Neural cell (in vitro differentiated cells): ENCODE measurements at regions not wholly inside any gene's neighbourhood (a gene's known extent, or its start where the extent isn't known, plus 50 kb on each side); places are given as distances from the start of the nearest gene placed in this dataset.

Experiments used
- H2AFZ ChIP-seq: fragments of 200-600, 300-800 bp; sonication (generic), shearing (Covaris generic); 2 replicates; pipeline ENCODE4 v1.6.0; 2014; ENCODE audit warnings: low read depth, mild to moderate bottlenecking, antibody characterized with exemption, low read length, moderate library complexity
- H3F3A ChIP-seq: fragments of 200-600 bp; shearing (Covaris generic); 2 replicates; pipeline ENCODE4 v1.6.1; 2016; ENCODE audit warnings: mild to moderate bottlenecking, moderate library complexity, mixed read lengths, antibody characterized with exemption, low read length; ENCODE audit not compliant: insufficient read depth, poor library complexity, severe bottlenecking
- H3K27ac ChIP-seq: fragments of 200-600, 300-800 bp; sonication (generic), shearing (Covaris generic); 2 replicates; pipeline ENCODE4 v1.5.1; 2014; ENCODE audit warnings: mild to moderate bottlenecking, low read length, moderate library complexity
- H3K27me3 ChIP-seq: fragments of 300-800, 200-600 bp; sonication (generic), shearing (Covaris generic); 2 replicates; pipeline ENCODE4 v1.6.0; 2014; ENCODE audit warnings: mild to moderate bottlenecking, low read depth, low read length, moderate library complexity; ENCODE audit not compliant: insufficient read depth
- H3K36me3 ChIP-seq: fragments of 300-800, 200-600 bp; sonication (generic), shearing (Covaris generic); 2 replicates; pipeline ENCODE4 v1.5.1; 2014; ENCODE audit warnings: mild to moderate bottlenecking, antibody characterized with exemption, low read length, moderate library complexity; ENCODE audit not compliant: insufficient read depth
- H3K4me2 ChIP-seq: fragments of 300-800, 200-600 bp; sonication (generic), shearing (Covaris generic); 2 replicates; pipeline ENCODE4 v1.6.0; 2014; ENCODE audit warnings: mild to moderate bottlenecking, low read length
- H3K4me3 ChIP-seq: fragments of 300-800, 200-600 bp; sonication (generic), shearing (Covaris generic); 2 replicates; pipeline ENCODE4 v1.5.1; 2014; ENCODE audit warnings: mild to moderate bottlenecking, low read length, moderate library complexity
- H3K79me2 ChIP-seq: fragments of 200-600 bp; shearing (Covaris generic); replicated peaks from 2 replicates; pipeline ENCODE4 v1.6.0; 2014; ENCODE audit warnings: mild to moderate bottlenecking, low read length, moderate library complexity; ENCODE audit not compliant: insufficient read depth
- H3K9ac ChIP-seq: fragments of 300-800, 200-600 bp; sonication (generic), shearing (Covaris generic); 2 replicates; pipeline ENCODE4 v1.6.1; 2016; ENCODE audit warnings: mild to moderate bottlenecking, low read length, mixed read lengths
- H3K9me2 ChIP-seq: fragments of 200-600 bp; shearing (Covaris generic); 2 replicates; pipeline ENCODE4 v1.6.1; 2016; ENCODE audit warnings: mild to moderate bottlenecking, low read length, mixed read lengths; ENCODE audit not compliant: insufficient read depth
- H3K9me3 ChIP-seq: fragments of 200-600, 300-800 bp; sonication (generic), shearing (Covaris generic); 2 replicates; pipeline ENCODE4 v1.6.1; 2016; ENCODE audit warnings: mild to moderate bottlenecking, mixed run types, low read length, moderate library complexity, mixed read lengths
- H4K20me1 ChIP-seq: fragments of 200-600 bp; shearing (Covaris generic); 2 replicates; pipeline ENCODE4 v1.6.1; 2016; ENCODE audit warnings: mild to moderate bottlenecking, mixed run types; ENCODE audit not compliant: insufficient read depth
- EP300 ChIP-seq: fragments of 450-650 bp; conservative IDR thresholded peaks from 2 replicates; pipeline ENCODE4 v1.6.1; 2014; ENCODE audit warnings: antibody characterized with exemption, mild to moderate bottlenecking, moderate library complexity; ENCODE audit not compliant: poor library complexity, severe bottlenecking
- EZH2 ChIP-seq: fragments of 200-600, 300-800 bp; shearing (Covaris generic), sonication (generic); IDR thresholded peaks from 2 replicates; pipeline ENCODE4 v1.6.1; 2014; ENCODE audit warnings: antibody characterized with exemption, low read length, borderline replicate concordance, mild to moderate bottlenecking; ENCODE audit not compliant: insufficient read depth, poor library complexity, severe bottlenecking
- MXI1 ChIP-seq: fragments of 450-650 bp; conservative IDR thresholded peaks from 2 replicates; pipeline ENCODE4 v1.6.1; 2014; ENCODE audit warnings: antibody characterized with exemption, mild to moderate bottlenecking; ENCODE audit not compliant: poor library complexity, severe bottlenecking
- POLR2AphosphoS5 ChIP-seq: IDR thresholded peaks from 2 replicates; pipeline ENCODE4 v1.6.1; 2012
- RAD21 ChIP-seq: fragments of 450-650 bp; conservative IDR thresholded peaks from 2 replicates; pipeline ENCODE4 v1.6.1; 2014; ENCODE audit warnings: antibody characterized with exemption, mild to moderate bottlenecking, moderate library complexity
- SMC3 ChIP-seq: fragments of 450-650 bp; conservative IDR thresholded peaks from 2 replicates; pipeline ENCODE4 v1.6.1; 2014; ENCODE audit warnings: antibody characterized with exemption, mild to moderate bottlenecking, moderate library complexity; ENCODE audit not compliant: poor library complexity
- TAF1 ChIP-seq: IDR thresholded peaks from 2 replicates; pipeline ENCODE4 v1.6.1; 2012; ENCODE audit warnings: low read depth
- TF ChIP-seq, protein P1 (sequence below): IDR thresholded peaks from 2 replicates; pipeline ENCODE4 v1.6.1; 2012; ENCODE audit warnings: borderline replicate concordance
- TF ChIP-seq, protein P2 (sequence below): fragments of 450-650 bp; IDR thresholded peaks from 2 replicates; pipeline ENCODE4 v1.5.1; 2014; ENCODE audit warnings: antibody characterized with exemption, mild to moderate bottlenecking, moderate library complexity; ENCODE audit not compliant: poor library complexity, severe bottlenecking

DNA sequence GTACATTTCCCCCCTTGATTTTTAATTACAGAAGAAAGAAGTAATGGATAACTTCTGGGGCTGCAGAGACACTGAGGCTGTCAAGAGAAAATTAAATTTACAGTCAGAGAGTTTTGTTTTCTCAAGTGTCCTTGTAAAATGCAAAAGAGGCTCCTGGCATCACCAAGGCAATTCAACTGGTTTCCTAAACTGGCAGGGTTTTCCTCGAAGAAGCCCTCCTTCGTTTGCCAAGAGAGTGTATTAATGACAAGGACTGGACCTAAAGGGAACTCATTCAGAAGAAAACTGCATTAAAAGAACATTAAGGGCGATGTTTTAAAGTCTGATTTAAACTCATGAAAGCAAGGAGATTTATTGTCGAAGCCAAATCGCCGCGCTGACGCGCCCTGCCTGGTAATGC, 476.9 kb downstream of the ZSWIM6 start:
- no peaks in the 10 kb centered on the region for H3K36me3 ChIP-seq
- no peak overlapping the region for H3K4me2 ChIP-seq
- H2AFZ ChIP-seq, result no peak overlapping the region
- H4K20me1 ChIP-seq, result no peaks in the 10 kb centered on the region
- H3K27me3 ChIP-seq, result no peaks in the 10 kb centered on the region
- H3K9ac ChIP-seq, result no peak overlapping the region
- no peak overlapping the region for H3K4me3 ChIP-seq
- no peaks in the 10 kb centered on the region for H3F3A ChIP-seq
- no peaks in the 10 kb centered on the region for H3K9me3 ChIP-seq
- TF ChIP-seq EZH2 (no peak), POLR2AphosphoS5 (no peak), MXI1 (no peak), RAD21 (no peak)
- TF ChIP-seq, protein P1, sequence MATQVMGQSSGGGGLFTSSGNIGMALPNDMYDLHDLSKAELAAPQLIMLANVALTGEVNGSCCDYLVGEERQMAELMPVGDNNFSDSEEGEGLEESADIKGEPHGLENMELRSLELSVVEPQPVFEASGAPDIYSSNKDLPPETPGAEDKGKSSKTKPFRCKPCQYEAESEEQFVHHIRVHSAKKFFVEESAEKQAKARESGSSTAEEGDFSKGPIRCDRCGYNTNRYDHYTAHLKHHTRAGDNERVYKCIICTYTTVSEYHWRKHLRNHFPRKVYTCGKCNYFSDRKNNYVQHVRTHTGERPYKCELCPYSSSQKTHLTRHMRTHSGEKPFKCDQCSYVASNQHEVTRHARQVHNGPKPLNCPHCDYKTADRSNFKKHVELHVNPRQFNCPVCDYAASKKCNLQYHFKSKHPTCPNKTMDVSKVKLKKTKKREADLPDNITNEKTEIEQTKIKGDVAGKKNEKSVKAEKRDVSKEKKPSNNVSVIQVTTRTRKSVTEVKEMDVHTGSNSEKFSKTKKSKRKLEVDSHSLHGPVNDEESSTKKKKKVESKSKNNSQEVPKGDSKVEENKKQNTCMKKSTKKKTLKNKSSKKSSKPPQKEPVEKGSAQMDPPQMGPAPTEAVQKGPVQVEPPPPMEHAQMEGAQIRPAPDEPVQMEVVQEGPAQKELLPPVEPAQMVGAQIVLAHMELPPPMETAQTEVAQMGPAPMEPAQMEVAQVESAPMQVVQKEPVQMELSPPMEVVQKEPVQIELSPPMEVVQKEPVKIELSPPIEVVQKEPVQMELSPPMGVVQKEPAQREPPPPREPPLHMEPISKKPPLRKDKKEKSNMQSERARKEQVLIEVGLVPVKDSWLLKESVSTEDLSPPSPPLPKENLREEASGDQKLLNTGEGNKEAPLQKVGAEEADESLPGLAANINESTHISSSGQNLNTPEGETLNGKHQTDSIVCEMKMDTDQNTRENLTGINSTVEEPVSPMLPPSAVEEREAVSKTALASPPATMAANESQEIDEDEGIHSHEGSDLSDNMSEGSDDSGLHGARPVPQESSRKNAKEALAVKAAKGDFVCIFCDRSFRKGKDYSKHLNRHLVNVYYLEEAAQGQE, result no peak
- no peaks in the 10 kb centered on the region for H3K9me2 ChIP-seq
- H3K27ac ChIP-seq, result no peak overlapping the region
- H3K79me2 ChIP-seq, result no peaks in the 10 kb centered on the region

DNA sequence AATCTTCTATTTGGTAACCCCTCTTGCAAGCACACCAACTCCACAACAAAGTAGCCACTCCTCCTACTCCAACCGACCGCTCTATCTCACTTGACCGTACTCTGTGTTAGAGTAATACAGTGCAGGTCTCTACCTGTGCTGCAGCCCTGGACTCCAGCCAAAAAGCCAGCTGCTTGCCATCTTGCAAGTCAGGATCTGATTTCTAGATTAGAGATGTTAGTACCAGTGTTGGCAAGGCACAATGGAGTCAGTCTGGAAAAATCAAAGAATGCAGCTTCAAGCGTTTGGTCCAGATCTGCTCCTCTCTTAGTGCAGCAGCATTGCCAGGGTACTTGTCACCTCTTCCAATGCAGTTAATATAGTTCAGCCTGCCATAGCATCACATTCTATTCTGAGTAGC, 477.6 kb downstream of the ZSWIM6 start:
- Histone ChIP-seq H3K9ac (no peak overlapping the region), H4K20me1 (no peaks in the 10 kb centered on the region), H3K9me2 (no peaks in the 10 kb centered on the region), H3K27ac (no peak overlapping the region), H3K4me3 (no peak overlapping the region), H3F3A (no peaks in the 10 kb centered on the region), H2AFZ (no peak overlapping the region), H3K9me3 (no peaks in the 10 kb centered on the region), H3K4me2 (no peak overlapping the region), H3K36me3 (no peaks in the 10 kb centered on the region), H3K27me3 (no peaks in the 10 kb centered on the region), H3K79me2 (no peaks in the 10 kb centered on the region)
- TF ChIP-seq, protein P1, result no peak
- TF ChIP-seq SMC3, result no peak
- TF ChIP-seq RAD21, result no peak

DNA sequence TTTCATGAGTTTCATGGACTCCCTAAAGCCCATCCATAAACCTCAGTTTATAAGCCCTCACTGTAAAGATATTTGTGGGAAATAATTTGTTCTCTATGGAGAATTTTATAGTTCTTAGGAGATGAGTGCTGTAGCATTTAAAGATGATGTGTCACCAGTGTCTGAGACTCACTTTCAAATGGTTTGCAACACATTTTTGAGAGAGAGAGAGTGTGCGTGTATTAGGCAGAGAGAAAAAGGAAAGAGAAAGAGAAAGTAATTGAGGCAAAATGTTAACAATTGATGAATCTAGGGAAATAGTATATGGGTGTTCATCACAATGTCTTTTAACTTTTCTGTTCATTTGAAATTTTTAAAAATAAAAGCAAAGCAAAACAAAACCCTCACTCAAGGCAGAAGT, 479.0 kb downstream of the ZSWIM6 start:
- H3K79me2 ChIP-seq, result no peaks in the 10 kb centered on the region
- no peaks in the 10 kb centered on the region for H3K9me2 ChIP-seq
- H3K27ac ChIP-seq, result no peak overlapping the region
- no peak overlapping the region for H2AFZ ChIP-seq
- H3K4me3 ChIP-seq, result no peak overlapping the region
- no peak overlapping the region for H3K4me2 ChIP-seq
- no peak overlapping the region for H3K9ac ChIP-seq
- H3K36me3 ChIP-seq, result no peaks in the 10 kb centered on the region
- H3K9me3 ChIP-seq, result no peaks in the 10 kb centered on the region
- no peaks in the 10 kb centered on the region for H4K20me1 ChIP-seq
- no peaks in the 10 kb centered on the region for H3F3A ChIP-seq
- H3K27me3 ChIP-seq, result no peaks in the 10 kb centered on the region
- TF ChIP-seq RAD21 (no peak), POLR2AphosphoS5 (no peak), SMC3 (no peak), TAF1 (no peak), EP300 (no peak), MXI1 (no peak), EZH2 (no peak)
- TF ChIP-seq, protein P1, result no peak
- TF ChIP-seq, protein P2, sequence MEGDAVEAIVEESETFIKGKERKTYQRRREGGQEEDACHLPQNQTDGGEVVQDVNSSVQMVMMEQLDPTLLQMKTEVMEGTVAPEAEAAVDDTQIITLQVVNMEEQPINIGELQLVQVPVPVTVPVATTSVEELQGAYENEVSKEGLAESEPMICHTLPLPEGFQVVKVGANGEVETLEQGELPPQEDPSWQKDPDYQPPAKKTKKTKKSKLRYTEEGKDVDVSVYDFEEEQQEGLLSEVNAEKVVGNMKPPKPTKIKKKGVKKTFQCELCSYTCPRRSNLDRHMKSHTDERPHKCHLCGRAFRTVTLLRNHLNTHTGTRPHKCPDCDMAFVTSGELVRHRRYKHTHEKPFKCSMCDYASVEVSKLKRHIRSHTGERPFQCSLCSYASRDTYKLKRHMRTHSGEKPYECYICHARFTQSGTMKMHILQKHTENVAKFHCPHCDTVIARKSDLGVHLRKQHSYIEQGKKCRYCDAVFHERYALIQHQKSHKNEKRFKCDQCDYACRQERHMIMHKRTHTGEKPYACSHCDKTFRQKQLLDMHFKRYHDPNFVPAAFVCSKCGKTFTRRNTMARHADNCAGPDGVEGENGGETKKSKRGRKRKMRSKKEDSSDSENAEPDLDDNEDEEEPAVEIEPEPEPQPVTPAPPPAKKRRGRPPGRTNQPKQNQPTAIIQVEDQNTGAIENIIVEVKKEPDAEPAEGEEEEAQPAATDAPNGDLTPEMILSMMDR, result no peak
